ENCODE measurements at regions not wholly inside any gene's neighbourhood (a gene's known extent, or its start where the extent isn't known, plus 50 kb on each side); places are given as distances from the start of the nearest gene placed in this dataset.

GRCh38 chr2:123359636-123360035 is 665.5 kb upstream of the CNTNAP5 start:
- in situ Hi-C loops (cut with MboI; ENCODE audit: low pct_ligation_motif_present in 1 of 4, low pct_unique_long_range_greater_than_20kb in 1 of 4, low sequenced_read_pairs in 3 of 4) (no loop called here), intact Hi-C loops (cut with DNase I; ENCODE audit: low total_unique reads) (no loop called here)
- no peaks in the 10 kb centered on the region for H3K36me3 ChIP-seq
- TF ChIP-seq, protein P1, sequence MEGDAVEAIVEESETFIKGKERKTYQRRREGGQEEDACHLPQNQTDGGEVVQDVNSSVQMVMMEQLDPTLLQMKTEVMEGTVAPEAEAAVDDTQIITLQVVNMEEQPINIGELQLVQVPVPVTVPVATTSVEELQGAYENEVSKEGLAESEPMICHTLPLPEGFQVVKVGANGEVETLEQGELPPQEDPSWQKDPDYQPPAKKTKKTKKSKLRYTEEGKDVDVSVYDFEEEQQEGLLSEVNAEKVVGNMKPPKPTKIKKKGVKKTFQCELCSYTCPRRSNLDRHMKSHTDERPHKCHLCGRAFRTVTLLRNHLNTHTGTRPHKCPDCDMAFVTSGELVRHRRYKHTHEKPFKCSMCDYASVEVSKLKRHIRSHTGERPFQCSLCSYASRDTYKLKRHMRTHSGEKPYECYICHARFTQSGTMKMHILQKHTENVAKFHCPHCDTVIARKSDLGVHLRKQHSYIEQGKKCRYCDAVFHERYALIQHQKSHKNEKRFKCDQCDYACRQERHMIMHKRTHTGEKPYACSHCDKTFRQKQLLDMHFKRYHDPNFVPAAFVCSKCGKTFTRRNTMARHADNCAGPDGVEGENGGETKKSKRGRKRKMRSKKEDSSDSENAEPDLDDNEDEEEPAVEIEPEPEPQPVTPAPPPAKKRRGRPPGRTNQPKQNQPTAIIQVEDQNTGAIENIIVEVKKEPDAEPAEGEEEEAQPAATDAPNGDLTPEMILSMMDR (IDR thresholded peaks at IDR 0.05) = no peak
- TF ChIP-seq POLR2AphosphoS5 (IDR thresholded peaks at IDR 0.05) (no peak), EP300 (IDR thresholded peaks at IDR 0.05; ENCODE audit: low read depth) (no peak), POLR2A (IDR thresholded peaks at IDR 0.05) (no peak)
- H3K9me3 ChIP-seq = peaks cover 4 to 11% of the 10 kb centered on the region in 2 donors
- H3K27ac ChIP-seq = no peak overlapping the region
- no peaks in the 10 kb centered on the region for H3K27me3 ChIP-seq
- no peak for DNase-seq
- no peaks in the 10 kb centered on the region for H3K4me1 ChIP-seq
- H3K4me3 ChIP-seq = no peak overlapping the region
- WGBS, 2 donors (ENCODE audit: low coverage in 1 of 2) = 60 to 73% methylated on average over 1 of the region's 1 CpG

DNA sequence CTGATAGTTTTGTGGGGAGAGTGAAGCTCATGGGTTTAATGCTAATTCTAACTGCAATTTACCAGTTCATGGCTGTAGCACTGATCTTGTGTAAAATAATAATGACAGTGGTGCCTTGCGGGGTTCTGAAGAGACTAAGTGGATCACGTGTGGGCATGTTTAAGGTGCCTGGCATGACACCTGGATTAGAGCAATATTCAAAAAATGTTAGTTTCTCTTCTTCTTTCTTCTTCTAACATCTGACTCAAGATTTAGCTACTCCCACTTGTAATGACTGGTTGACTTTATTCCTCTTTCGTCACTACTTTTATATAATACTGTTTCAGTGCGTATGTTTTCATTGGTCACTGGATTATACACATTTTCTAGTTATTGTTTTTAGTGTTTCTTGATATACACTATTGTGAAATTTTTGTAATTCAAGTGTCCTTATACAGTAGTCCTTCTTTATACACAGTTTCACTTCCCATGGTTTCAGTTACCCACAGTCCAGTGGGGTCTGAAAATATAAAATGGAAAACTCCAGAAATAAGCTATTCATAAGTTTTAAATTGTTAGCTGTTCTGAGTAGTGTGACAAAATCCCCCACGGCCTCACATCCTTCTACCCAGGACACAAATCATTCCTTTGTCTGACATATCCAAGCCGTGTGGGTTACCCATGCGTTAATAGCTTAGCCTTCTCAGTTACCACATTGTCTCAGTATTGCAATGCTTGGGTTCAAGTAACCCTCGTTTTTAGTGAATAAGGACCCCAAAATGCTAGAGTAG is 662.2 kb upstream of the CNTNAP5 start:
- intact Hi-C loops (cut with DNase I; ENCODE audit: low total_unique reads) (no loop called here), in situ Hi-C loops (cut with MboI; ENCODE audit: low pct_ligation_motif_present in 1 of 4, low pct_unique_long_range_greater_than_20kb in 1 of 4, low sequenced_read_pairs in 3 of 4) (no loop called here)
- H3K27ac ChIP-seq = no peak overlapping the region
- no peaks in the 10 kb centered on the region for H3K4me1 ChIP-seq
- TF ChIP-seq EP300 (IDR thresholded peaks at IDR 0.05; ENCODE audit: low read depth) (no peak), POLR2AphosphoS5 (IDR thresholded peaks at IDR 0.05) (no peak), POLR2A (IDR thresholded peaks at IDR 0.05) (no peak)
- TF ChIP-seq, protein P1 (IDR thresholded peaks at IDR 0.05) = no peak
- peaks cover 0 to 1% of the 10 kb centered on the region in 2 donors for H3K9me3 ChIP-seq
- no peaks in the 10 kb centered on the region for H3K36me3 ChIP-seq
- no peaks in the 10 kb centered on the region for H3K27me3 ChIP-seq
- H3K4me3 ChIP-seq = no peak overlapping the region
- WGBS, 2 donors (ENCODE audit: low coverage in 1 of 2) = 73 to 75% methylated on average over 8 of the region's 8 CpGs
- DNase-seq = no peak

GRCh38 chr2:123363826-123364225 is 661.3 kb upstream of the CNTNAP5 start:
- no peaks in the 10 kb centered on the region for H3K9me3 ChIP-seq
- intact Hi-C loops (cut with DNase I; ENCODE audit: low total_unique reads) (no loop called here), in situ Hi-C loops (cut with MboI; ENCODE audit: low pct_ligation_motif_present in 1 of 4, low pct_unique_long_range_greater_than_20kb in 1 of 4, low sequenced_read_pairs in 3 of 4) (no loop called here)
- no peak overlapping the region for H3K4me3 ChIP-seq
- H3K27me3 ChIP-seq = no peaks in the 10 kb centered on the region
- no peaks in the 10 kb centered on the region for H3K36me3 ChIP-seq
- H3K4me1 ChIP-seq = no peaks in the 10 kb centered on the region
- TF ChIP-seq POLR2A (IDR thresholded peaks at IDR 0.05) (no peak), POLR2AphosphoS5 (IDR thresholded peaks at IDR 0.05) (no peak), EP300 (IDR thresholded peaks at IDR 0.05; ENCODE audit: low read depth) (no peak)
- TF ChIP-seq, protein P1 (IDR thresholded peaks at IDR 0.05) = no peak
- no peak for DNase-seq
- no peak overlapping the region for H3K27ac ChIP-seq
- 75 to 79% methylated on average over 2 of the region's 2 CpGs for WGBS, 2 donors (ENCODE audit: low coverage in 1 of 2)

GRCh38 chr2:123364243-123364896 is 660.7 kb upstream of the CNTNAP5 start:
- intact Hi-C loops (cut with DNase I; ENCODE audit: low total_unique reads) = no loop called here
- Histone ChIP-seq H3K27ac (no peak overlapping the region), H3K4me3 (no peak overlapping the region), H3K27me3 (no peaks in the 10 kb centered on the region), H3K36me3 (no peaks in the 10 kb centered on the region), H3K9me3 (no peaks in the 10 kb centered on the region), H3K4me1 (no peaks in the 10 kb centered on the region)
- in situ Hi-C loops (cut with MboI; ENCODE audit: low pct_ligation_motif_present in 1 of 4, low pct_unique_long_range_greater_than_20kb in 1 of 4, low sequenced_read_pairs in 3 of 4) = no loop called here
- DNase-seq = no peak
- WGBS, 2 donors (ENCODE audit: low coverage in 1 of 2) = 55 to 61% methylated on average over 3 of the region's 3 CpGs
- TF ChIP-seq EP300 (IDR thresholded peaks at IDR 0.05; ENCODE audit: low read depth) (no peak), POLR2AphosphoS5 (IDR thresholded peaks at IDR 0.05) (no peak), POLR2A (IDR thresholded peaks at IDR 0.05) (no peak)
- TF ChIP-seq, protein P1 (IDR thresholded peaks at IDR 0.05) = no peak
